ENCODE measurements at regions not wholly inside any gene's neighbourhood (a gene's known extent, or its start where the extent isn't known, plus 50 kb on each side); places are given as distances from the start of the nearest gene placed in this dataset.

GRCh38 chr2:192247456-192247855 is 52.7 kb upstream of the TMEFF2 start:
- no peak for DNase-seq

- DNase-seq: no peak
These were observed 51.6 kb upstream of the TMEFF2 start for GRCh38 chr2:192246297-192246696.

- DNase-seq: no peak
These were observed 50.6 kb upstream of the TMEFF2 start for GRCh38 chr2:192245329-192245728.

Measured in nucleus accumbens (tissue), 56 donors.